Heart left ventricle (tissue), 16 donors: ENCODE measurements at regions not wholly inside any gene's neighbourhood (a gene's known extent, or its start where the extent isn't known, plus 50 kb on each side); places are given as distances from the start of the nearest gene placed in this dataset.

Experiments
- ATAC-seq, 4 donors: fragments of 200-7000 bp; cut with Tn5 transposase; one replicate each; pipeline ENCODE4 v1.9.1; 2020 to 2022; ENCODE audit warnings: moderate library complexity in 4 of 4, mild to moderate bottlenecking in 3 of 4, moderate number of reproducible peaks in 1 of 4
- DNase-seq, 5 donors: peaks; one replicate each; pipeline ENCODE4 v3.0.0-alpha.2; 2020
- H3K27ac ChIP-seq, 12 donors: fragments of 200-600 bp; sonication (generic) in 4 of 12; one replicate each; pipeline versions ENCODE4 v1.5.0 to v1.8.0; 2016 to 2022; ENCODE audit warnings: mild to moderate bottlenecking in 2 of 12
- H3K27me3 ChIP-seq, 9 donors: fragments of 200-600 bp; sonication (generic) in 2 of 9; one replicate each; pipeline versions ENCODE4 v1.5.1 to v1.8.0; 2016 to 2022; ENCODE audit warnings: mild to moderate bottlenecking in 3 of 9
- H3K36me3 ChIP-seq, 9 donors: fragments of 200-600 bp; sonication (generic) in 2 of 9; one replicate each; pipeline versions ENCODE4 v1.5.0 to v1.8.0; 2018 to 2022; ENCODE audit warnings: mild to moderate bottlenecking in 2 of 9
- H3K4me1 ChIP-seq, 12 donors: fragments of 200-600 bp; sonication (generic) in 4 of 12; one replicate each; pipeline versions ENCODE4 v1.5.0 to v1.8.0; 2016 to 2022; ENCODE audit warnings: mild to moderate bottlenecking in 3 of 12
- H3K4me3 ChIP-seq, 12 donors: fragments of 200-600 bp; sonication (generic) in 4 of 12; one replicate each; pipeline versions ENCODE4 v1.5.0 to v1.8.0; 2017 to 2022; ENCODE audit warnings: mild to moderate bottlenecking in 9 of 12, moderate library complexity in 4 of 12
- H3K9me3 ChIP-seq, 12 donors: fragments of 200-600 bp; sonication (generic) in 4 of 12; one replicate each; pipeline versions ENCODE4 v1.5.0 to v1.8.0; 2016 to 2022; ENCODE audit warnings: mild to moderate bottlenecking in 1 of 12
- POLR2A ChIP-seq, 2 donors: fragments of 450-650 bp; IDR thresholded peaks; one replicate each; pipeline ENCODE4 v1.6.1; 2017; ENCODE audit warnings: antibody characterized with exemption in 2 of 2, mild to moderate bottlenecking in 2 of 2, moderate library complexity in 2 of 2
- WGBS, 4 donors: extraction: QIAGEN DNeasy Blood & Tissue Kit in 2 of 4; methylation state at CpG; one replicate each; pipeline versions ENCODE4 v1.1.5 to v1.1.7; 2013 to 2018; 5-methylcytosine and 5-hydroxymethylcytosine counted together
- intact Hi-C, 10 donors: fragments of 100-400 bp; cut with DNase I; formaldehyde crosslinking; loops; one replicate each; pipeline versions ENCODE4 v1.11.1 to v1.14.2; 2022
- TF ChIP-seq, protein P1 (sequence below), 12 donors: fragments of 200-600 bp; sonication (generic) in 4 of 12; IDR thresholded peaks; one replicate each; pipeline versions ENCODE4 v1.5.0 to v1.8.0; 2018 to 2022; ENCODE audit warnings: antibody characterized with exemption in 12 of 12, mild to moderate bottlenecking in 5 of 12
- donor health status: ischemic (EF 13 %, LVEDD 7.1; RV severe dilation, severe dysfunction).
- donor health status: healthy with polysubstance abuse.
- donor health status: DM: no; HTN: yes; CAD: no.
- donor health status: DM: no; HTN: no; CAD: no.
- donor health status: ischemic (EF 25% LVEDD 6.9; RV normal size, moderate dysfunction).
- donor health status: ischemic (EF 25% LVEDD 5.7; RV mildly dilated, moderate dysfunction).
- donor health status: healthy.
- donor health status: DM: yes; HTN: yes; CAD: no.
- donor health status: ischemic (EF 35%, LVEDD 5.7; RV mildly dilated, moderate dysfunction).
- donor health status: nonischemic (EF 11% LVEDD 7.7; RV severe dilation, severe dysfunction).
- donor health status: DM: yes; HTN: yes; CAD: no.
- donor health status: PGD.
- donor health status: ischemic (EF 29% LVEDD 5.4; RV normal size, mild dysfunction).
- donor health status: nonischemic (EF 23%, LVEDD 6.1; RV moderate dilation, normal function).

GRCh38 chr1:17914987-17915386 lies 159.9 kb downstream of the ACTL8 start:
- Histone ChIP-seq H3K4me1 (no peaks in the 10 kb centered on the region), H3K36me3 (no peaks in the 10 kb centered on the region), H3K27me3 (peaks cover 0 to 70% (median 20%) of the 10 kb centered on the region in 9 donors), H3K4me3 (no peak overlapping the region), H3K27ac (no peak overlapping the region), H3K9me3 (no peaks in the 10 kb centered on the region)
- ATAC-seq, result no peak
- WGBS, 4 donors, result 44 to 60% (median 52%) methylated on average over 9 of the region's 9 CpGs
- intact Hi-C loops, result loop anchor here in 2 of 10 donors (5.0 kb wide), 2 partner anchors 253 to 322 kb away; no protein-coding TSS in a partner anchor
- DNase-seq, result no peak
- TF ChIP-seq, protein P1, sequence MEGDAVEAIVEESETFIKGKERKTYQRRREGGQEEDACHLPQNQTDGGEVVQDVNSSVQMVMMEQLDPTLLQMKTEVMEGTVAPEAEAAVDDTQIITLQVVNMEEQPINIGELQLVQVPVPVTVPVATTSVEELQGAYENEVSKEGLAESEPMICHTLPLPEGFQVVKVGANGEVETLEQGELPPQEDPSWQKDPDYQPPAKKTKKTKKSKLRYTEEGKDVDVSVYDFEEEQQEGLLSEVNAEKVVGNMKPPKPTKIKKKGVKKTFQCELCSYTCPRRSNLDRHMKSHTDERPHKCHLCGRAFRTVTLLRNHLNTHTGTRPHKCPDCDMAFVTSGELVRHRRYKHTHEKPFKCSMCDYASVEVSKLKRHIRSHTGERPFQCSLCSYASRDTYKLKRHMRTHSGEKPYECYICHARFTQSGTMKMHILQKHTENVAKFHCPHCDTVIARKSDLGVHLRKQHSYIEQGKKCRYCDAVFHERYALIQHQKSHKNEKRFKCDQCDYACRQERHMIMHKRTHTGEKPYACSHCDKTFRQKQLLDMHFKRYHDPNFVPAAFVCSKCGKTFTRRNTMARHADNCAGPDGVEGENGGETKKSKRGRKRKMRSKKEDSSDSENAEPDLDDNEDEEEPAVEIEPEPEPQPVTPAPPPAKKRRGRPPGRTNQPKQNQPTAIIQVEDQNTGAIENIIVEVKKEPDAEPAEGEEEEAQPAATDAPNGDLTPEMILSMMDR (IDR thresholded peaks at IDR 0.05), result no peak
- no peak for TF ChIP-seq POLR2A (IDR thresholded peaks at IDR 0.05)

- no peak for TF ChIP-seq POLR2A (IDR thresholded peaks at IDR 0.05)
- TF ChIP-seq, protein P1 (IDR thresholded peaks at IDR 0.05), result no peak
- H3K27me3 ChIP-seq, result peaks cover 0 to 76% (median 24%) of the 10 kb centered on the region in 9 donors
- H3K9me3 ChIP-seq, result no peaks in the 10 kb centered on the region
- ATAC-seq (no peak), DNase-seq (no peak)
- intact Hi-C loops, result loop anchor here in 1 of 10 donors (5.0 kb wide), 1 partner anchor 322 kb away; no protein-coding TSS in a partner anchor
- H3K4me3 ChIP-seq, result no peak overlapping the region
- H3K36me3 ChIP-seq, result no peaks in the 10 kb centered on the region
- H3K4me1 ChIP-seq, result no peaks in the 10 kb centered on the region
- 9 to 18% (median 15%) methylated on average over 7 of the region's 7 CpGs for WGBS, 4 donors
- H3K27ac ChIP-seq, result no peak overlapping the region
Observed at GRCh38 chr1:17915511-17916197, 160.5 kb downstream of the ACTL8 start.

DNA sequence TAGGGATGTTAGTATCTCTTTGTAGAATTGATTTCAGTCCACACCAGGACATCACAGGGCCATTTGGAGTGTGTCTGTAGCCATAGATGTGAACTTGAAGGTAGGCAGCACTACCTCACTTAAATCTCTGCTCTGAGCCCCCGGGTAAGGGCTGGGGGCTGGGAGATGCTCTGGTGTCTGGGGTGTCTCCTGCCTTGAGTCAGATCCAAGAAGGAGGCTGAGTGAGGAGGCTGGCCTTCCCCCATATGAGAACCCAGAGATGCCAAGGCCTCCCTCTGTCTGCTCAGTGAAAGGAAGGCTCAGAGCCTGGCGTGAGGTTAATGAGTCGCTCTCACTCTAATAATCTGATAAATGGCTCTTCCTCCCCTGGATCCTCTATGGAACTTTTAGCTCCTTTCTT lies 161.6 kb downstream of the ACTL8 start:
- 74 to 93% (median 78%) methylated on average over 2 to 3 of the region's 3 CpGs for whole genome bisulfite sequencing, 4 donors
- no peaks in the 10 kb centered on the region for H3K4me1 ChIP-seq
- TF ChIP-seq, protein P1 (IDR thresholded peaks at IDR 0.05), result no peak
- no peak for TF ChIP-seq POLR2A (IDR thresholded peaks at IDR 0.05)
- ATAC-seq (no peak), DNase-seq (no peak)
- no peaks in the 10 kb centered on the region for H3K9me3 ChIP-seq
- H3K36me3 ChIP-seq, result no peaks in the 10 kb centered on the region
- H3K27me3 ChIP-seq, result peaks cover 0 to 85% (median 24%) of the 10 kb centered on the region in 9 donors
- H3K27ac ChIP-seq, result no peak overlapping the region
- no peak overlapping the region for H3K4me3 ChIP-seq
- intact Hi-C loops, result loop anchor here in 1 of 10 donors (5.0 kb wide), 1 partner anchor 321 kb away; no protein-coding TSS in a partner anchor

GRCh38 chr1:17919525-17920439 lies 164.6 kb downstream of the ACTL8 start:
- TF ChIP-seq, protein P1 (IDR thresholded peaks at IDR 0.05), result peak in 3 of 12 donors; percentile 6 to 11 (median 7)
- no peak for TF ChIP-seq POLR2A (IDR thresholded peaks at IDR 0.05)
- peaks cover 0 to 69% (median 11%) of the 10 kb centered on the region in 9 donors for H3K27me3 ChIP-seq
- no peak overlapping the region for H3K4me3 ChIP-seq
- H3K4me1 ChIP-seq, result no peaks in the 10 kb centered on the region
- H3K9me3 ChIP-seq, result no peaks in the 10 kb centered on the region
- no peak for DNase-seq
- ATAC-seq, result peak in 1 of 4 donors; percentile 41
- H3K36me3 ChIP-seq, result no peaks in the 10 kb centered on the region
- 27 to 41% (median 33%) methylated on average over 10 of the region's 10 CpGs for WGBS, 4 donors
- no peak overlapping the region for H3K27ac ChIP-seq
- intact Hi-C loops, result loop anchor here in 9 of 10 donors (5.0 to 10.0 kb wide), 8 partner anchors 123 to 665 kb away; no protein-coding TSS in a partner anchor
